Fibroblast of lung (primary cell): ENCODE measurements at regions not wholly inside any gene's neighbourhood (a gene's known extent, or its start where the extent isn't known, plus 50 kb on each side); places are given as distances from the start of the nearest gene placed in this dataset.

Experiments
- DNase-seq, 2 donors: peaks; one replicate each; pipeline versions ENCODE4 v3.0.0 to v3.0.0-alpha.2; 2010; ENCODE audit warnings: low read depth in 2 of 2
- H2AFZ ChIP-seq: 2 replicates; pipeline ENCODE4 v1.5.1; 2012; ENCODE audit warnings: low read length, control low read depth, inconsistent platforms
- H3K27ac ChIP-seq: 2 replicates; pipeline ENCODE4 v1.5.1; 2011; ENCODE audit warnings: low read length, control low read depth; ENCODE audit not compliant: insufficient read depth
- H3K27me3 ChIP-seq: 2 replicates; pipeline ENCODE4 v1.5.1; 2011; ENCODE audit warnings: mild to moderate bottlenecking, low read length; ENCODE audit not compliant: control insufficient read depth, insufficient read depth
- H3K36me3 ChIP-seq: 2 replicates; pipeline ENCODE4 v1.5.1; 2011; ENCODE audit warnings: low read length; ENCODE audit not compliant: control insufficient read depth, insufficient read depth
- H3K4me1 ChIP-seq: 2 replicates; pipeline ENCODE4 v1.5.1; 2011; ENCODE audit warnings: low read length; ENCODE audit not compliant: control insufficient read depth, insufficient read depth; ENCODE audit errors: extremely low read depth
- H3K4me2 ChIP-seq: 2 replicates; pipeline ENCODE4 v1.5.1; 2011; ENCODE audit warnings: low read length, control low read depth; ENCODE audit not compliant: insufficient read depth; ENCODE audit errors: extremely low read depth
- H3K4me3 ChIP-seq, 4 experiments: fragments of 200-600 bp in 1 of 4; sonication (generic) in 1 of 4; replicated peaks in 1 of 4; 2 replicates each; pipeline ENCODE4 v1.5.1; 2011 to 2016; ENCODE audit warnings: low read length in 4 of 4, low read depth in 3 of 4, mild to moderate bottlenecking in 3 of 4, control low read depth in 2 of 4, inconsistent platforms in 1 of 4, mixed read lengths in 1 of 4; ENCODE audit not compliant: insufficient read depth in 1 of 4; ENCODE audit errors: control extremely low read depth in 1 of 4
- H3K79me2 ChIP-seq: 2 replicates; pipeline ENCODE4 v1.5.1; 2012; ENCODE audit warnings: mild to moderate bottlenecking, low read length, inconsistent platforms; ENCODE audit not compliant: control insufficient read depth, insufficient read depth
- H3K9ac ChIP-seq: 2 replicates; pipeline ENCODE4 v1.5.1; 2011; ENCODE audit warnings: mild to moderate bottlenecking, low read length, control low read depth; ENCODE audit not compliant: insufficient read depth
- H3K9me3 ChIP-seq: 2 replicates; pipeline ENCODE4 v1.5.1; 2012; ENCODE audit warnings: low read depth, low read length; ENCODE audit not compliant: control insufficient read depth, insufficient read depth
- H4K20me1 ChIP-seq: 2 replicates; pipeline ENCODE4 v1.5.1; 2011; ENCODE audit warnings: low read length; ENCODE audit not compliant: control insufficient read depth, insufficient read depth; ENCODE audit errors: extremely low read depth
- EZH2 ChIP-seq: IDR thresholded peaks from 2 replicates; pipeline ENCODE4 v1.5.1; 2012; ENCODE audit warnings: low read length, control low read depth, mild to moderate bottlenecking; ENCODE audit errors: missing control alignments
- TF ChIP-seq, protein P1 (sequence below), 2 donors: IDR thresholded peaks in 1 of 2; conservative IDR thresholded peaks in 1 of 2; 1 replicate in 1 of 2; 2 replicates in 1 of 2; pipeline ENCODE4 v1.5.1; 2011 to 2012; ENCODE audit warnings: low read length in 2 of 2, control low read depth in 1 of 2, inconsistent platforms in 1 of 2, low read depth in 1 of 2, mild to moderate bottlenecking in 1 of 2

DNA sequence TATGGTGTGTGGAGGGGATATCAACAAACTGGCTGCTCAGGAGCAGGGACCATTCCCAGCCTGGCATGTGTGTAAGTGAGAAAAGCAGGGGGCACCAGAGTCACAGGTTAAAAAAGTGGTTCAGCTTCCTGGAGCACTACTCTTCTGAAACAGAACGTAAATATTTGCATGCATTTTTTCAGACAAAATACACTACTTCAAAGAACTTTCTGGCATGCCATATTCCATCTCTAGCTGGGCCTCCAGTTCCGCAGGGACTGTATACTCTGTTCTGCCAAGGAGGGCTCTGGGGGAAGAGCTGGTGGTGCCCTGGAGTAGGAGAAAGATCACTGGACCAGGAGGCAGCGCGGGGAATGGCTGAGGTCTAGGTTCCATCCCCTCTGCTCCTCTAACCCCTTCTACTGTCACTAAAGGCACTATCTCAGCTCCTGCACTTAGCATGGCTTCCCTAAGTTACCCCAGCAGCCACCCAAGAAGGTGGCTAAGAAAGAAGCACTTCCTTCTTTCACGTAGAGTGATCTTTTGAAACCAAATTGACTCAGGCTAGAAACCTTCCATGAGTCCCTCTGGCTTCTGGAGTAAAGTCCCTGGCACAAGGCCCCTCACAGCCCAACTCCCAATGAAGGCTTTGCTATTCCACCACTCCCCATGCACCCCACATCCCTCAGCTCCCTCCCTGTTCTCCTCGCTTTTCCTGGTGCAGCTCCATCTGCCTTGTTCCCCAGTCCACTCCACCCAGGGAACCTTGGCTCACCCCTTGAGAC lies 57.6 kb upstream of the CABLES1 start:
- H2AFZ ChIP-seq: no peak overlapping the region
- H3K9ac ChIP-seq: no peak overlapping the region
- H3K36me3 ChIP-seq: no peaks in the 10 kb centered on the region
- no peaks in the 10 kb centered on the region for H3K4me1 ChIP-seq
- no peak for DNase-seq
- H4K20me1 ChIP-seq: no peaks in the 10 kb centered on the region
- no peaks in the 10 kb centered on the region for H3K9me3 ChIP-seq
- no peak overlapping the region for H3K4me3 ChIP-seq
- H3K79me2 ChIP-seq: no peaks in the 10 kb centered on the region
- H3K27ac ChIP-seq: no peak overlapping the region
- no peak overlapping the region for H3K4me2 ChIP-seq
- H3K27me3 ChIP-seq: no peaks in the 10 kb centered on the region
- TF ChIP-seq EZH2: no peak
- TF ChIP-seq, protein P1, sequence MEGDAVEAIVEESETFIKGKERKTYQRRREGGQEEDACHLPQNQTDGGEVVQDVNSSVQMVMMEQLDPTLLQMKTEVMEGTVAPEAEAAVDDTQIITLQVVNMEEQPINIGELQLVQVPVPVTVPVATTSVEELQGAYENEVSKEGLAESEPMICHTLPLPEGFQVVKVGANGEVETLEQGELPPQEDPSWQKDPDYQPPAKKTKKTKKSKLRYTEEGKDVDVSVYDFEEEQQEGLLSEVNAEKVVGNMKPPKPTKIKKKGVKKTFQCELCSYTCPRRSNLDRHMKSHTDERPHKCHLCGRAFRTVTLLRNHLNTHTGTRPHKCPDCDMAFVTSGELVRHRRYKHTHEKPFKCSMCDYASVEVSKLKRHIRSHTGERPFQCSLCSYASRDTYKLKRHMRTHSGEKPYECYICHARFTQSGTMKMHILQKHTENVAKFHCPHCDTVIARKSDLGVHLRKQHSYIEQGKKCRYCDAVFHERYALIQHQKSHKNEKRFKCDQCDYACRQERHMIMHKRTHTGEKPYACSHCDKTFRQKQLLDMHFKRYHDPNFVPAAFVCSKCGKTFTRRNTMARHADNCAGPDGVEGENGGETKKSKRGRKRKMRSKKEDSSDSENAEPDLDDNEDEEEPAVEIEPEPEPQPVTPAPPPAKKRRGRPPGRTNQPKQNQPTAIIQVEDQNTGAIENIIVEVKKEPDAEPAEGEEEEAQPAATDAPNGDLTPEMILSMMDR (conservative IDR thresholded peaks at IDR 0.05 in 1 of 2, IDR thresholded peaks at IDR 0.05 in 1 of 2; ENCODE audit: low read depth in 1 of 2, low read length in 2 of 2): peak in 1 of 2 donors; percentile 11

- Histone ChIP-seq H3K4me2 (no peak overlapping the region), H3K79me2 (no peaks in the 10 kb centered on the region), H4K20me1 (no peaks in the 10 kb centered on the region), H3K36me3 (no peaks in the 10 kb centered on the region), H3K27me3 (no peaks in the 10 kb centered on the region), H3K27ac (no peak overlapping the region), H3K4me1 (no peaks in the 10 kb centered on the region), H3K9me3 (no peaks in the 10 kb centered on the region), H2AFZ (no peak overlapping the region), H3K4me3 (no peak overlapping the region), H3K9ac (no peak overlapping the region)
- DNase-seq: no peak
- TF ChIP-seq EZH2: no peak
- TF ChIP-seq, protein P1 (conservative IDR thresholded peaks at IDR 0.05 in 1 of 2, IDR thresholded peaks at IDR 0.05 in 1 of 2; ENCODE audit: low read depth in 1 of 2, low read length in 2 of 2): no peak
These were observed 50.2 kb upstream of the CABLES1 start for GRCh38 chr18:23085066-23085465.
